IPS DF 4.7 (cell line): ENCODE measurements at regions not wholly inside any gene's neighbourhood (a gene's known extent, or its start where the extent isn't known, plus 50 kb on each side); places are given as distances from the start of the nearest gene placed in this dataset.
A peak's percentile ranks its signal among the peaks of the same experiment; 100 is the strongest.
"Not testable (repeated sequence)": the region's sequence is repeated elsewhere in the genome, so short reads cannot be mapped to it uniquely, and the experiment has no call there.

Experiments used
- DNase-seq: peaks from one replicate; pipeline ENCODE4 v3.0.0-alpha.2; 2013; ENCODE audit warnings: low spot score; ENCODE audit errors: extremely low read depth

DNA sequence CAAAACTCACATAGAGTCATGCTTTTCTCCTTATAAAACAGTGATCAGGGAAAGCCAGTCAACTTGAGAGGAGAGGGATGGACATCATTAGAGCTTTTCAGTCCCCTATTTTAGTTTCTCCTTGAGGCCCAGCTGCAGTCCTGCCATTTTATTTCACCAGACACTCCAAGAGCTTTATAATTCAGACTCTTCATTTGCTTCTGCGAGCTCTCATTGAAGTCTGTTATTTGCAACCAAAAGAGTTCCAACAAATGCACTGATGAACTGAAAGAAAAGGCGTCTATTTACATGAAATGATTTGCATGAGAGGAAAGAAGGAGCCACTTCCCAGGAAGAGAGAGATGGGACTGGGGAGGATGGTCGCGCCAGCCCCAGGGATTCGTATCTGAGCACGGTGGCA lies 86.8 kb downstream of the NDUFA12 start:
- no peak for DNase-seq

DNA sequence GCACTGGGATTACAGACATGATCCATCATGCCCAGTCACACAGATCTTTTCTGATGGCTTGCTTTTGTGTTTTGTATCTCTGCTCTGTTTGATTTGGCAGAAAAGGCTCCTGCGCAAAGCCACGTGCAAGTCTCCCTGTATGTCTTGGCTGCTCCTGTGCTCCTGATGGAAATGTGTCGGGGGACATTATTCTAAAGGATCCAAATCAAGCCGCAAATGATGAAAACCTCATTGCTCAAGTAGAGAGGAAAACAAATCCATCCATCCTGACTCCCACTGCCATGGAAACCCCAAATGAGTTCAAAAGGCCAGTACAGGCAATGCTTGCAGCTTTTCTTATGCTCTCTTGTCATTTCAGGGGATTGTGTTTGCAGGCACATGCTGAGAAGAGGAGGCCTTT lies 93.8 kb downstream of the NDUFA12 start:
- no peak for DNase-seq

- not testable (repeated sequence) for DNase-seq
These were observed 97.7 kb downstream of the NDUFA12 start for GRCh38 chr12:94905749-94906148.

GRCh38 chr12:94900496-94900895 lies 103.0 kb downstream of the NDUFA12 start:
- no peak for DNase-seq

GRCh38 chr12:94898388-94898787 lies 105.1 kb downstream of the NDUFA12 start:
- no peak for DNase-seq

DNA sequence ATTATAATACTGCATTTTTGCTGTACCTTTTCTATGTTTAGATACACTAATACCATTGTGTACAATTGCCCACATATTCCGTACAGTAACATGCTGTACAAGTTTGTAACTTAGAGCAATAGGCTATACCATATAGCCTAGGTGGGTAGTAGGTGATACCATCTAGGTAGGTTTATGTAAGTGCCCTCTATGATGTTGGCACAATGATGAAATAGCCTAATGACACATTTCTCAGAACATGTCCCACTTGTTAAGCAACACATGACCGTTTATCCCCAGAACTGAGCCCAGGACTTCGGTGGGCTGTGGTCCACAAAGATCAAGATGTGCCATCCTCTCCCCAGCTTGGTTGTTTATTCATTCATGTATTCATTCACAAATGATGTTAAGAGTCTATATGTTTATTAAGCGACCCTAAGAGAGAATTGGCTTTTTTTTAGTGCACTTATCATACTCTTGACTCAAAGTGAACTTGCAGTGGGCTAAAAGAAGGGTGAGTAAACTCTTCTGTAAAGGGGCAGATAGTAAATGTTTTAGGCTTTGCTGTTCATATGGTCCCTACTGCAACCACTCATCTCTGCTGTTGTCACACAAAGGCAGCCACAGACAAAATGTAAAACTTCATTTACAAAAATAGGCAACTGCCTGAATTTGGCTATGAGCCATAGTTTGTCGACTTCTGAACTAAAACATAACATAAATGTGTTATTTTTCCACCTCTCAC lies 110.8 kb downstream of the NDUFA12 start:
- DNase-seq = no peak

DNA sequence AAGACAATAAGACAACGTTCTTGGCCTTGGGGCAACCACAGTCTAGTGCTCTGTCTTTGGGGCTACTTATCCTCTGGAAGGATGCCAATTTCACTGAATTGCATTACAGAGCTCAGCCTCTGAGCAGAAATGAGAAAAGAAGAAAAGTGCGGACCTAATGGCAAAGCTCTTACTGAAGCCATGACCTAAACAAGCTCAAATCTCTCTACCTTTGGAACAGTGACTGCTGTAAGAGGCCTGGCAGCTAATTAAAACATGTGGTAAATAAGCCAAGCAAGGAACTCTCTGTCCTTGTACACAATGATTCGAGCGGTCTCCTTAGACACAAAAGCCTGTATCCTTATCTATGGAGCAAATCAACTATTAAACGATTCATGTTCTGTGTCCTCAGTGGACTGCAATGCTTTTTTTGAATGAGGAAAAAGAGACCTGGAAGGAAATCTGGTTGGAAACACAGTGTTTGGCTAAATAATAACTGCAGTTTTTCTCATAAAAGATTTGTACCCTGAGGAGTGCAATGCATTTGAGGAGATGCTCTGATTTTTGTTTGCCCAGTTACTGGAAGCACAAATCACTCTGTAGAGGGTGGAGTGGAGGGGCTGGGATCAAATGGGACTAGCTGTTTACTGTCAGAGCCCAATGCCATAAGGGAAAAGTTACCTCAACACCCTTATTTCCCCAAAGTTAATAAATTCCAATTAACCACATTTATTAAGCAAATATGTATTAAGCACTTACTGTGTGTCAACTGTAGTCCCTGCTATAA lies 113.9 kb downstream of the NDUFA12 start:
- no peak for DNase-seq

DNA sequence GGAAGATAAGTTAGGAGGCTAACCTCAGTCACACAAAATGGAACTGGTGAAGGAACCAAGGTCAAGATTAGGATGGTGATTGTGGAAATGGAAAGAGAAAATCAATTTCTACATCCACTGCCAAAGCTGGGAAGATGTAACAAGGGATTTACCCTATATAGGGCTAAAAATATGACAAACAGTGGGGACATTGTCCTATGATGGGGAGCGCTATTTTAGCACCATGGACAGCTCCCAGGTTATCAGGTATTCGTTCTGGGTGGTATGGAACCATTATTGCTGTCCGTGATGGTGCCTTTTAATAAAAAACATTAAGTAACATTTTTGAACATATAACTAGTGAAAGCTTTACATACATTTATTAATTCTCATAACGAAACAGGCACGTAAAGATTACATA lies 124.0 kb downstream of the NDUFA12 start:
- DNase-seq = no peak

DNA sequence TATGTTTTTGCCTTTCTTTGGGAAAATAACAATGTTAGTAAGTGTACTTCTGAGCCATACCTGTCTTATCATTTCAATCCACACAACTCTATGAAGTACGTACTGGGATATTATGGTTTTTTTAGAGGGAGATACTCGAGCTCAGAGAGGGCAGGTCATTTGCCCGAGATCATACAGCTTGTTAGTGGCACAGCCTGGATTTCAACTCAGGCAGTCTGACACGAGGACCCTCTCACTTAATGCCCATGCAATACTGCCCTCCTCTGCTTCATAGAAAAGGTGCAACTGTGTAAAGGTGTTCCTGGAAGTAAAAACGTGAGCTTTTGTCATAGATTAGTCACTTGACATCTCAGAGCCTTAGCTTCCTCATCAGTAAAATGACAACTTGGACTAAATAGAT lies 128.0 kb downstream of the NDUFA12 start:
- peak; percentile 49 for DNase-seq

- DNase-seq = no peak
These were observed 128.8 kb downstream of the NDUFA12 start for GRCh38 chr12:94874518-94875302.

- no peak for DNase-seq
These were observed 129.6 kb downstream of the NDUFA12 start for GRCh38 chr12:94873734-94874517.

DNA sequence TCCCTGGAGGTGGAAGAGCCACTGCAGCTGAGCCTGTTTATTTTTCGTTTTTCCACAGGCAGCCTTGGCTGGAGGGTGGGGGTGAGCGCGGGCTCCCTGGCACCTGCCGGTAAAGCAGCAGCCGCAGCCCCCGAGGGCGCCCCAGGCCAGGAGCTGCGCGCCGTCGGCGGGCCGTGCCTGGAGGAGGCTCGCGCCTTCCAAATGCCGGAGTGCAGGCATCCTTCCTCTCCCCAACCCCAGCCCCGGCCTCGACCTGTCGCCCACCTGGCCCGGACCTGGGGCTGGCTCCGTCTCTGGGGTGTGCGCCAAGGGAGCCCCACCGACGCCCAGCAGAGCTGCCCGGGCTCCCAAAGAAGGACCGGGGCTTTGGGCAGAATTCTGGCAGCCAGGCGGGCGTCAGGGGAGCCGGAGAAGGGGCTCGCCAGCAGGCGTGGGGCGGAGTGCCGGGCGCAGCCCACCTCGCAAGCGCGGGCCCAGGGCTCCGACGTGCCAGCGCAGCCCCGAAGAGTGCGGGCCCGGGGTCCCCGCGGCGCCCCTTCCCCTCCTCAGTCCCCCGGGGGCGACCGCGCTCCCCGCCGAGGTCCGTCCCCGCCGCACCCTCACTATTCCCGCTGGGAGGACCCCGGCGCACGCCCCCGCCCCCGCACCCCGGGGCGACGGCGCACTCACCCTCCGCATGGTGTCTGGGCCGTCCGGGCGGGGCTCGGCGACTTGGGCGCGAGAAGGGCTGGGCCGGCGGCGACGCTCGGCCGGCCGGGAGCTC lies 130.3 kb downstream of the NDUFA12 start:
- no peak for DNase-seq

GRCh38 chr12:94872671-94872970 lies 130.9 kb downstream of the NDUFA12 start:
- no peak for DNase-seq

GRCh38 chr12:94872007-94872653 lies 131.4 kb downstream of the NDUFA12 start:
- DNase-seq = no peak

DNA sequence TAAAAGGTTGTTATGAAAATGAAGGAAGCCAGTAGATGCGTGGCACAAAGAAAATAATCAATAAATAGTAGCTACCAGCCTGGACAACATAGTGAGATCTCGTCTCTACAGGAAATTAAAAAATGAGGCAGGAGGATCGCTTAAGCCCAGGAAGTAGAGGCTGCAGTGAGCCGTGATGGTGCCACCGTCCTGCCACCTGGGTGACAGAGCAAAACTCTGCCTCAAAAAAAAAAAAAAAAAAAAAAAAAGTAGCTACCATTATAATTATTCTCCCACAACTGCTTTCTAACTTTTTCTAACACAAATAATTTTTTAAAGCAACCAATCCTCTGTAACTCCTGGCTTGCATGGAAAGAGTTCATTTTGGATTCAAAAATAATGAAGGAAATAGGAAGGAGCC lies 133.0 kb downstream of the NDUFA12 start:
- no peak for DNase-seq

DNA sequence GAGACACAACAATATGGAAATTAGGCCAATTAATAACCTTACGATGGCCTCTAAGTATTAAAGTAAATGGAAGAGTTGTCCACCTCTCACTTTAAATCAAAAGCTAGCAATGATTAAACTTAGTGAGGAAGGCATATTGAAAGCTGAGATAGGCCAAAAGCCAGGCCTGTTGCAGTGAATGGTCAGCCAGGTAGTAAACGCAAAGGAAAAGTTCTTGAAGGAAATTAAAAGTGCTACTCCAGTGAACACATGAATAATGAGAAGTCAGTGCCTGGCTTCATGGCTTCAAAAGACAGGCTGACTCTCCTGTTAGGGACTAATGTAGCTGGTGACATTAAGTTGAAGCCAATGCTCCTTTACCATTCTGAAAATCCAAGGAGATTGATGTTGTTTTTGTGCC lies 135.3 kb downstream of the NDUFA12 start:
- no peak for DNase-seq

GRCh38 chr12:94867066-94867855 lies 136.2 kb downstream of the NDUFA12 start:
- no peak for DNase-seq

DNA sequence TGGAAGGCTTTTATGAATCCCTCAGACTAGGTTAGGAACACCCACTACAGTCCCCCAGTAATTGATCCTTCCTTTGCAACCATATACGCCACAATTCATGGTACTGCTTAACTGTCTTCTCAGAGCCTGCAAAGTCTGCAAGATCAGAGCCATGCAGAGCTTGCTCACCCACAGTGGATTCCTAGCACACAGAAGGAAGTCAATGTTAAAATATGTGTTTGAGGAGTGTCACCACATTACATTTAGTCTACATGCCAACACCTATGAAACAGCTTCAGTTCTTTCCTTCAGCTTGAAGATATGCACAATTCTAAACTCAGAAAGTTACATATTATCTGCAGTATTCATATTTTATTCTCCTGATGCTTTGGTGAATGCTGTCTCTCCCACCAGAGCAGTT lies 138.5 kb downstream of the NDUFA12 start:
- DNase-seq = no peak

DNA sequence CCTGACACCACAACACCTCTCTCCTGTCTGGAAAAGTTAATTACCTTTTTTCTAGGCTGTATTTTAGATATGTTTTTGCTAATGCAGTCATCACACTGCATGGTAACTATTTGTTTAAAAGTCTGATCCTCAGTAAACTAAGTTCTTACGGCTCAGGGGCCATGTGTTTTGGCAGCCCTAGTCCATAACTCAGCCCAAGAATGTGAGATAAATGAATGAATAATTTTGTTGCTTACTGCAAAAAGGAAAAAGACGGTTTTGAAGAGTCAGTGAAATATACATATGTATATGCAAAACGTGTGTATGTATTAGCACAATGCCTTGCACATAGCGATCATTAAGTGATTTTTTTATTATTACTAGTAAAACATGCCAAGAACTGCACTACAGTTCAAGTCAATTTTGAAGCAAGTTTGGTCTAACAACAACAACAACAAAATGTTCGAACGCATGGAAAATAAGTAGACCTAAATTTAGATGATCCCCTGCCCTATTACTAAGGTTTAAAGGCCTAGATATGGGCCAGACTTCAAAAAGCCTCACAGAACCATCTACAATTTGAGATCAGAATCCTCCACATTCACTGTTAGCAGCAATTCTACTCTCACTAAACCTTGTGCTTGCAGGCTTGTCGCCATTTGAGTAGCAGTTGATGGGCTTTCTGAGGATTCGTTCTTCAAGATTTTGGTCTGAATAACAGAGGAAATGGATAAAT lies 140.0 kb downstream of the NDUFA12 start:
- DNase-seq = no peak
